ENCODE measurements at regions not wholly inside any gene's neighbourhood (a gene's known extent, or its start where the extent isn't known, plus 50 kb on each side); places are given as distances from the start of the nearest gene placed in this dataset.

- Histone ChIP-seq H3K4me3 (ENCODE audit: low read depth in 1 of 2, low read length in 2 of 2) (no peak overlapping the region), H3K27ac (ENCODE audit: low read length) (no peak overlapping the region), H3K36me3 (ENCODE audit: insufficient read depth, low read length) (no peaks in the 10 kb centered on the region)
Measured at GRCh38 chr4:179478608-179479007, 2036.4 kb upstream of the AGA start.

GRCh38 chr4:179485781-179486180 lies 2043.5 kb upstream of the AGA start:
- DNase-seq (no peak), ATAC-seq (ENCODE audit: insufficient read depth, low read depth) (no peak)
- no peak overlapping the region for H3K4me2 ChIP-seq (ENCODE audit: insufficient read depth, low read length)
- H3K9me3 ChIP-seq (ENCODE audit: insufficient read depth, low read length, severe bottlenecking): no peaks in the 10 kb centered on the region
- H2AFZ ChIP-seq (ENCODE audit: low read depth, low read length): no peak overlapping the region
- H3K36me3 ChIP-seq (ENCODE audit: insufficient read depth, low read length): no peaks in the 10 kb centered on the region
- H3K9ac ChIP-seq (ENCODE audit: low read depth, low read length): no peak overlapping the region
- H3K27me3 ChIP-seq (ENCODE audit: insufficient read depth, low read length, poor library complexity): no peaks in the 10 kb centered on the region
- TF ChIP-seq CTCF (IDR thresholded peaks at IDR 0.05; ENCODE audit: borderline replicate concordance, extremely low read depth, low read length, poor library complexity, severe bottlenecking) (no peak), EZH2 (IDR thresholded peaks at IDR 0.05; ENCODE audit: borderline replicate concordance, low read depth, low read length, severe bottlenecking) (no peak)
- H3K4me3 ChIP-seq (ENCODE audit: low read depth in 1 of 2, low read length in 2 of 2): no peak overlapping the region
- no peaks in the 10 kb centered on the region for H3K4me1 ChIP-seq (ENCODE audit: insufficient read depth, low read length)
- H3K79me2 ChIP-seq (ENCODE audit: insufficient read depth, low read length): no peaks in the 10 kb centered on the region
- H4K20me1 ChIP-seq (ENCODE audit: insufficient read depth, low read length): no peaks in the 10 kb centered on the region
- no peak overlapping the region for H3K27ac ChIP-seq (ENCODE audit: low read length)

More at GRCh38 chr4:179478608-179479007, 2036.4 kb upstream of the AGA start:
- no peaks in the 10 kb centered on the region for H4K20me1 ChIP-seq (ENCODE audit: insufficient read depth, low read length)
- H3K27me3 ChIP-seq (ENCODE audit: insufficient read depth, low read length, poor library complexity): no peaks in the 10 kb centered on the region
- no peak overlapping the region for H3K9ac ChIP-seq (ENCODE audit: low read depth, low read length)
- no peak overlapping the region for H2AFZ ChIP-seq (ENCODE audit: low read depth, low read length)
- H3K79me2 ChIP-seq (ENCODE audit: insufficient read depth, low read length): no peaks in the 10 kb centered on the region
- H3K4me1 ChIP-seq (ENCODE audit: insufficient read depth, low read length): no peaks in the 10 kb centered on the region
- no peak overlapping the region for H3K4me2 ChIP-seq (ENCODE audit: insufficient read depth, low read length)
- TF ChIP-seq EZH2 (IDR thresholded peaks at IDR 0.05; ENCODE audit: borderline replicate concordance, low read depth, low read length, severe bottlenecking) (no peak), CTCF (IDR thresholded peaks at IDR 0.05; ENCODE audit: borderline replicate concordance, extremely low read depth, low read length, poor library complexity, severe bottlenecking) (no peak)
- no peak for ATAC-seq (ENCODE audit: insufficient read depth, low read depth)
- no peaks in the 10 kb centered on the region for H3K9me3 ChIP-seq (ENCODE audit: insufficient read depth, low read length, severe bottlenecking)
- no peak for DNase-seq

- no peak for ATAC-seq (ENCODE audit: insufficient read depth, low read depth)
- Histone ChIP-seq H2AFZ (ENCODE audit: low read depth, low read length) (no peak overlapping the region), H3K27ac (ENCODE audit: low read length) (no peak overlapping the region)
Measured at GRCh38 chr4:179486570-179487335, 2044.5 kb upstream of the AGA start.

More at GRCh38 chr4:179486570-179487335, 2044.5 kb upstream of the AGA start:
- Histone ChIP-seq H3K36me3 (ENCODE audit: insufficient read depth, low read length) (no peaks in the 10 kb centered on the region), H3K27me3 (ENCODE audit: insufficient read depth, low read length, poor library complexity) (no peaks in the 10 kb centered on the region), H3K4me2 (ENCODE audit: insufficient read depth, low read length) (no peak overlapping the region), H4K20me1 (ENCODE audit: insufficient read depth, low read length) (no peaks in the 10 kb centered on the region), H3K4me3 (ENCODE audit: low read depth in 1 of 2, low read length in 2 of 2) (no peak overlapping the region), H3K79me2 (ENCODE audit: insufficient read depth, low read length) (no peaks in the 10 kb centered on the region), H3K9me3 (ENCODE audit: insufficient read depth, low read length, severe bottlenecking) (no peaks in the 10 kb centered on the region), H3K9ac (ENCODE audit: low read depth, low read length) (no peak overlapping the region), H3K4me1 (ENCODE audit: insufficient read depth, low read length) (no peaks in the 10 kb centered on the region)
- no peak for DNase-seq
- TF ChIP-seq CTCF (IDR thresholded peaks at IDR 0.05; ENCODE audit: borderline replicate concordance, extremely low read depth, low read length, poor library complexity, severe bottlenecking) (no peak), EZH2 (IDR thresholded peaks at IDR 0.05; ENCODE audit: borderline replicate concordance, low read depth, low read length, severe bottlenecking) (no peak)
